ENCODE measurements at regions not wholly inside any gene's neighbourhood (a gene's known extent, or its start where the extent isn't known, plus 50 kb on each side); places are given as distances from the start of the nearest gene placed in this dataset.

DNA sequence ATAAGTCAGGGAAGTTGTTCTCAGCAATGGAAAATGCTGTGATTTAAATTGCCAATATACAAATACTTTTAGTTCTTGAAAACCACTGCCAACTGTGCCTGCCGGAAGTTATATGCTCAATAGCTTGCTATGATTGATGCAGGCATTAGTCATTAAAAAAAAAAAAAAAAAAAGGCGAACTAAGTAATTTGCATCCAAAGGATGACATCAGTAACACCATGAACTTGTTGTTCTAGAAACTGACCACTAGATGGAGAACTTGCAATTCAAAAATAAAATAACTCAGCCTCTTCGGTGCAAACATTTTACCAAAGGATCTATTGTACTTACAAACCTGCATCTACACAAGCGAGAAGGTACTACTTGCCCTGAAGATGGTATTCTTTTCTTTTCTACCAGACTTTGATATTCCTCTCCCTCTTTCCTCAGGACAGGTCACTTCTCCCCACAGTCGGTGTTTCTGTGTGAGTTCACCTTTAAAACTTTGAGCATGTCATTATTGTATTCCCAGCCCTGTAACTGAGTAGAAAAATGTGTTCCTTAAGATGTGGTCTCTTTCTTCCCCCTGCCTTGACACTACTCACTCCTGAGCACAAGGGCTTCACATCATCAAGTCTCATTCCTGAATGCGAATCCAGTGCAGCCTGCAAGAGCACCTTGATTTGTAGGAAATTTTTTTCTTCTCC, 115.0 kb upstream of the VEPH1 start:
- no peak for TF ChIP-seq FOXP2 (optimal IDR thresholded peaks at IDR 0.05; ENCODE audit: borderline replicate concordance, extremely low read depth, extremely low read length, insufficient read depth)
- TF ChIP-seq SIN3A (IDR thresholded peaks at IDR 0.05; ENCODE audit: borderline replicate concordance, insufficient read depth, low read length): no peak
- TF ChIP-seq REST (IDR thresholded peaks at IDR 0.05; ENCODE audit: insufficient read depth in 1 of 2, low read depth in 2 of 2, low read length in 2 of 2): no peak
- TF ChIP-seq POLR2AphosphoS5 (IDR thresholded peaks at IDR 0.05; ENCODE audit: low read depth, low read length): no peak
- TF ChIP-seq TAF1 (IDR thresholded peaks at IDR 0.05; ENCODE audit: borderline replicate concordance, insufficient read depth, low read length): no peak

GRCh38 chr3:157614896-157615295, 111.7 kb upstream of the VEPH1 start:
- TF ChIP-seq REST (IDR thresholded peaks at IDR 0.05; ENCODE audit: insufficient read depth in 1 of 2, low read depth in 2 of 2, low read length in 2 of 2) (no peak), TAF1 (IDR thresholded peaks at IDR 0.05; ENCODE audit: borderline replicate concordance, insufficient read depth, low read length) (no peak), FOXP2 (optimal IDR thresholded peaks at IDR 0.05; ENCODE audit: borderline replicate concordance, extremely low read depth, extremely low read length, insufficient read depth) (no peak), POLR2AphosphoS5 (IDR thresholded peaks at IDR 0.05; ENCODE audit: low read depth, low read length) (no peak), SIN3A (IDR thresholded peaks at IDR 0.05; ENCODE audit: borderline replicate concordance, insufficient read depth, low read length) (no peak)

DNA sequence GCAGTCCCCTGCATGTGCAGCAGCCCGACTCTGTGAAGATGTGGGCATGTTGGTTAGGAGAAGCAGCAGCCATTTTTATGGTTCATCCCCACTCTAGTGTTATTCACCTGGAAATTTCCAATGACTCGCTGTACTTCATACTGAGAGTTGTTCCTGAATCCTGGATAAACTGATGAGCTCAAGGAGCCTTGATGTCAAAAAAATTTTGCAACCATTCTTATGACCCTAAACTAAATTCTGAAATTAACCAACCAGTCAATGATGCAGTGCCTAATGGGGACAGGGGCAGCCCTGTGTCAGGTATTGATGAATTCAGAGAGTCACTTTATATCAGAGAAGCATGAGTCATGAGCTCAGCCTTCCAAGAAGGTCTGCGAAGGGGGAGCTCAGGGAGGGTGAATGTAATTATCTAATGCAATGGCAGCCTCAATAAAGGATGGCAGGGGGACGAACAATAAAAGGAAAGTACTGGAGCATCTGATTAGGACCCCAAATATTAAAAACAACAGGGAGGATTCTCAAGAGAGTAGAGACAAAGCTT, 108.4 kb upstream of the VEPH1 start:
- TF ChIP-seq REST (IDR thresholded peaks at IDR 0.05; ENCODE audit: insufficient read depth in 1 of 2, low read depth in 2 of 2, low read length in 2 of 2): no peak
- TF ChIP-seq POLR2AphosphoS5 (IDR thresholded peaks at IDR 0.05; ENCODE audit: low read depth, low read length): no peak
- TF ChIP-seq TAF1 (IDR thresholded peaks at IDR 0.05; ENCODE audit: borderline replicate concordance, insufficient read depth, low read length): no peak
- no peak for TF ChIP-seq FOXP2 (optimal IDR thresholded peaks at IDR 0.05; ENCODE audit: borderline replicate concordance, extremely low read depth, extremely low read length, insufficient read depth)
- TF ChIP-seq SIN3A (IDR thresholded peaks at IDR 0.05; ENCODE audit: borderline replicate concordance, insufficient read depth, low read length): no peak

DNA sequence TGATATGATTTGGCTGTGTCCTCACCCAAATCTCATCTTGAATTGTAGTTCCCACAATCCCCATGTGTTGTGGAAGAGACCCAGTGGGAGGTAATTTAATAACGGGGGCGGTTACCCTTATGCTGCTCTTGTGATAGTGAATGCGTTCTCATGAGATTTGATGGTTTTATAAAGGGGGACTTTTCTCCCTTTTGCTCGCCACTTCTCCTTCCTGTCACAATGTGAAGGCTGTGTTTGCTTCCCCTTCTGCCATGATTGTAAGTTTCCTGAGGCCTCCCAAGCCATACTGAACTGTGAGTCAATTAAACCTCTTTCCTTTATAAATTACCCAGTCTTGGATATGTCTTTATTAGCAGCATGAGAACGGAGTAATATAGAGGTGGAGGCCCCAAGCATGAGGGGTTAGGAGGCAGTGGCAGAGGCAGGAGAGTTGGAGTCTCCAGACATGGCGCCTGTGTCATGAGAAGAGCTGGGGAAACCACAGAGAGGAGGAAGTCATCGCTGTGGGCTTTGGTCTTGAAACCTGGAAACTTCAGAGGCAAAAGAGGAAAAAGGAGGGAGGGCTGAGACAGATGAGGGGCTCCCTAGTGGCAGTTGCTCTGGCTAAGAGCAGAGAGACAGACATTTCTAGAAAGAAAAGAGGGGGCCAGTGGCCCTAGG, 107.8 kb upstream of the VEPH1 start:
- TF ChIP-seq REST (IDR thresholded peaks at IDR 0.05; ENCODE audit: insufficient read depth in 1 of 2, low read depth in 2 of 2, low read length in 2 of 2): no peak
- no peak for TF ChIP-seq TAF1 (IDR thresholded peaks at IDR 0.05; ENCODE audit: borderline replicate concordance, insufficient read depth, low read length)
- TF ChIP-seq POLR2AphosphoS5 (IDR thresholded peaks at IDR 0.05; ENCODE audit: low read depth, low read length): no peak
- no peak for TF ChIP-seq FOXP2 (optimal IDR thresholded peaks at IDR 0.05; ENCODE audit: borderline replicate concordance, extremely low read depth, extremely low read length, insufficient read depth)
- no peak for TF ChIP-seq SIN3A (IDR thresholded peaks at IDR 0.05; ENCODE audit: borderline replicate concordance, insufficient read depth, low read length)
